Activated naive CD4-positive, alpha-beta T cell treated with anti-CD3 and anti-CD28 coated beads for 36 hours (primary cell): ENCODE measurements at regions not wholly inside any gene's neighbourhood (a gene's known extent, or its start where the extent isn't known, plus 50 kb on each side); places are given as distances from the start of the nearest gene placed in this dataset.

Experiments used
- CTCF ChIA-PET: fragments of 350-600 bp; sonication (Branson Sonifier 250); formaldehyde crosslinking; loops from one replicate; lab custom pipeline; 2021; ENCODE audit warnings: antibody characterized with exemption; lab: Charles Lee
- DNase-seq: peaks from one replicate; pipeline ENCODE4 v3.0.0-alpha.2; 2020
- H3K27ac Mint-ChIP-seq: one replicate; pipeline ENCODE4 v1.8.0; 2021; ENCODE audit warnings: mild to moderate bottlenecking, mixed read lengths
- H3K27me3 Mint-ChIP-seq: one replicate; pipeline ENCODE4 v1.8.0; 2021; ENCODE audit warnings: low read depth, mixed read lengths
- H3K36me3 Mint-ChIP-seq: one replicate; pipeline ENCODE4 v1.8.0; 2021; ENCODE audit warnings: low read depth, mixed read lengths
- H3K4me1 Mint-ChIP-seq: one replicate; pipeline ENCODE4 v1.8.0; 2021; ENCODE audit warnings: low read depth, mixed read lengths
- H3K4me3 Mint-ChIP-seq: one replicate; pipeline ENCODE4 v1.8.0; 2021; ENCODE audit warnings: mild to moderate bottlenecking, moderate library complexity, mixed read lengths
- H3K9me3 Mint-ChIP-seq: one replicate; pipeline ENCODE4 v1.8.0; 2021; ENCODE audit warnings: mixed read lengths
- intact Hi-C: fragments of 100-400 bp; cut with micrococcal nuclease; formaldehyde crosslinking; loops from one replicate; pipeline ENCODE4 v1.15.1; 2023

DNA sequence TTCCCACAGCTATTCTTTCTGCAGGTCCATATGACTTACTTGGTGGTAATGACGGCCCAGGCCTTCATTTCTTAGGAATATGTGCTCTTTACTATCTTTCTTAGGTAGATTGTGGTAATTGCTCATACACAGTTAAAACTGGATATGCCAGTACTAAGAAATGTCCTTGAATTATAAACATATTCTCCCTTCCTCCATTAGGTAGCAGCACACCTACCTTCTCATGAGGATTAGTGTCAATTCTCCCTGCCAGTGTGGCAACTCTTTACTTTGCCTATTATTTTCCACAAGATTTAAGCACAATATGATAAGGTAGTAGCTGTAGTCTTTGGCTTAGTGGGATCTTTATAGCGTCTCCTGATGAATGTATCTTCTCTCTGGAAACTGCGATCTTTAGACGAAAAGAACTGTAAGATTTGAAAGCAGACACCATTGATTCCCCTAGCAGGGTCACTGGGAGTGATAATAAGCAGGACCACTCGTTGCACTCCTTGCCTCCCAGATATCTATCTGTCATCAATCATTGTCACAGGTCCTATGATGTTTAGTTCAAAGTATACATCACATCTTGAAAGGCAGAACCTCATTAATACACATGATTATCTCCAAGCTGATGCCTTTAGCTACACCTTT, 1240.7 kb downstream of the C4orf33 start:
- H3K36me3 Mint-ChIP-seq: no peaks in the 10 kb centered on the region
- H3K27me3 Mint-ChIP-seq: no peaks in the 10 kb centered on the region
- no peak for DNase-seq
- no peak overlapping the region for H3K4me3 Mint-ChIP-seq
- no peaks in the 10 kb centered on the region for H3K4me1 Mint-ChIP-seq
- CTCF ChIA-PET: interaction anchor here (0.6 to 1.4 kb wide), 4 partner anchors 10 to 689 kb away, joined by 3 to 4 read pairs (median 3); no protein-coding TSS in a partner anchor
- no peak overlapping the region for H3K27ac Mint-ChIP-seq
- H3K9me3 Mint-ChIP-seq: no peaks in the 10 kb centered on the region
- intact Hi-C loops: no loop called here

DNA sequence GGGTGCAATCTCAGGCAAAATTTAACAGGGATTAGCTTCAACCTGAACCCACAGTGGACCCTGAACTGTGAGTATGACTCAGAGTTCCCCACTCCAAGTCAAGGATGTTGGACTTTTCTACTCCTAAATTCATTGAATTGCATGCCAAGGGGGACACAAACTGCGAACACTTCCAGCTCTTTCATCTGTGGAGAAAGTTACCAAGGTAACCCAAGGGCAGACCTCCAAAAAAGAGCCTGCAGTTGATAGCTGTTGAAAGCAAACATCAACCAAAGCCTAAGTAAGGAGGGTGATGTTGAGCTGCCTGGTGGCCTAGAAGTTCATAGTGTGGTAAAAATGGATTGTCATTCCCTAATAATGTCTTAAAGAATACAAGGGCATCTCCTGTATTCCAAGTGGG, 1242.9 kb downstream of the C4orf33 start:
- H3K9me3 Mint-ChIP-seq: no peaks in the 10 kb centered on the region
- CTCF ChIA-PET: no interaction called here
- no peaks in the 10 kb centered on the region for H3K4me1 Mint-ChIP-seq
- no peak overlapping the region for H3K27ac Mint-ChIP-seq
- H3K4me3 Mint-ChIP-seq: no peak overlapping the region
- H3K36me3 Mint-ChIP-seq: no peaks in the 10 kb centered on the region
- no peaks in the 10 kb centered on the region for H3K27me3 Mint-ChIP-seq
- intact Hi-C loops: no loop called here
- no peak for DNase-seq

DNA sequence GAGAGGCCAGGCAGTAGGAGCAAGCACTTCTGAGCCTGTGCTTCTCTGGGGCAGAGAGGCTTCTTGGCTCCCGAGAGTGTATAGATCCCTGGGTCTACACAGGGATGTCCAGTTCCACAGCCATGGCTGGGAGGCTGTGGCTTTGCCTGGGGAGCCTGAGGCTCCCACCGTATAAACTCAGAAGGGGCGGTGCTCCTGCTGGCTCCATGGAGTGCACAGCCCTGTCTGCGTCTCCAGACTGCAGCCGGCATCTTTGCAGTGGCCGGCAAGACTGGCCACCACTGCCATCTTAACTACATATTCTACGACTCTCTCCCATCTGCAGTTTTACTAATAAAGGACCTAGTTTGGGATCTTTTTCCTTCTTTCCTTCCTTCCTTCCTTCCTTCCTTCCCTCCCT, 1253.8 kb downstream of the C4orf33 start:
- Mint-ChIP-seq H3K27ac (no peak overlapping the region), H3K36me3 (no peaks in the 10 kb centered on the region), H3K27me3 (no peaks in the 10 kb centered on the region), H3K4me1 (no peaks in the 10 kb centered on the region), H3K4me3 (no peak overlapping the region), H3K9me3 (no peaks in the 10 kb centered on the region)
- no peak for DNase-seq
- CTCF ChIA-PET: interaction anchor here (0.6 kb wide), 1 partner anchor 1662 kb away, joined by 3 read pairs; no protein-coding TSS in a partner anchor
- intact Hi-C loops: no loop called here

DNA sequence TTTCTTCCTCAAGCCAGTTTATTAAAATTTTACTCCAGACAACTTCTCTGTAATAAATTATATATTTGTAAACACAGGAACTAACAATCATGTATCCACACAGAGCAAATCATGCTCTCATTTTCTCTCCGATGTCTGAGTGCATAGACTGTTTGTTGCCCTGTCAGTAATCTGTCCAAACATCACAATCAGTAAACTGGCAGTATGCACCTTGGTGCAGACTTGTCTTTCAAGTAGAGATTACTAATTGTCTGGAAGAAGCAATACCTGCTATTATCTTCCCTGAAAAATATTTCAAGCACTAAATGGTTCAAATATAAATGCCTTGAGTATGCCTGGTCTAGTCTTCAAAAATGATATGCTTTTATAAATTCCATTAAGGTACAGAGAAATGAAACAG, 1260.9 kb downstream of the C4orf33 start:
- no peak for DNase-seq
- Mint-ChIP-seq H3K4me3 (no peak overlapping the region), H3K27ac (no peak overlapping the region), H3K9me3 (no peaks in the 10 kb centered on the region), H3K27me3 (no peaks in the 10 kb centered on the region), H3K36me3 (no peaks in the 10 kb centered on the region), H3K4me1 (no peaks in the 10 kb centered on the region)
- intact Hi-C loops: no loop called here
- CTCF ChIA-PET: no interaction called here

DNA sequence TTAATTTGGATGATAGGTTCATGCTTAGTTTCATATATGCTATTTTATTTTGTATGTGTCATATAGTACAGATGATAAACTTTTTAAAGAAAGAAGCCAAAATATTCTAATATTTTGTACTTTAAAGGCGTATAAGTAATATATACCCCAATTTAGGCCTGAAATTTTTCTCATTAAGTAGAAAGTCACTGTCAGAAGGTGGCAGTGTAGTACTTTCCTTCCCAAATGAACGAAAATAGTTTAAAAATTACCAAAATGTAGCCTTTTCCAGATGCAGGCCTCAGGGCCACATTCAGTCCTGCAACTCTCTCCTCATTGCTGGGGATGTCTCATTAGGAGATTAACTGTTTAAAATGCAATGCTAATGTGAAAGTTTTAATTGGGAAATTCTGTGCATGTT, 1263.6 kb downstream of the C4orf33 start:
- DNase-seq: no peak
- H3K4me3 Mint-ChIP-seq: no peak overlapping the region
- no peaks in the 10 kb centered on the region for H3K27me3 Mint-ChIP-seq
- no peaks in the 10 kb centered on the region for H3K36me3 Mint-ChIP-seq
- CTCF ChIA-PET: no interaction called here
- no peak overlapping the region for H3K27ac Mint-ChIP-seq
- H3K4me1 Mint-ChIP-seq: no peaks in the 10 kb centered on the region
- no peaks in the 10 kb centered on the region for H3K9me3 Mint-ChIP-seq
- intact Hi-C loops: no loop called here

DNA sequence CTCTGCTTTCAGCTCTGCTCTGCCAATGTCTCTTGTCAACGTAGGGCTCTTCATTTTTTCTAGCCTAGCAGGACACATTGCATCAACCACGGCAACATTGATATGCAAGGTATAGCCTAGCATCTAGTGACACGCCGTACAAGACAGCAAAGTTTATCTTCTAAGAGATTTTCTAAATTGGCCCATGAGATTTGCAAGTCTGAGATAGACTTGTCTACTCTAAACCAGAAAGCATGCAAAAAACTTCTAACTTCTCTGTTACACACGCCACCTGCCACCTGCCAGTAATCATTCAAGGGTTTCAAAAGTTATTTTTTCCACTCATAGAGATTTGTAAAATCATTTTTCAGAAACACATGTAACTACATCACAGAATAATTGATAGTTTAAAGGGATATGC, 1265.7 kb downstream of the C4orf33 start:
- Mint-ChIP-seq H3K27ac (no peak overlapping the region), H3K9me3 (no peaks in the 10 kb centered on the region), H3K27me3 (no peaks in the 10 kb centered on the region), H3K4me1 (no peaks in the 10 kb centered on the region), H3K4me3 (no peak overlapping the region), H3K36me3 (no peaks in the 10 kb centered on the region)
- CTCF ChIA-PET: no interaction called here
- no peak for DNase-seq
- intact Hi-C loops: no loop called here

DNA sequence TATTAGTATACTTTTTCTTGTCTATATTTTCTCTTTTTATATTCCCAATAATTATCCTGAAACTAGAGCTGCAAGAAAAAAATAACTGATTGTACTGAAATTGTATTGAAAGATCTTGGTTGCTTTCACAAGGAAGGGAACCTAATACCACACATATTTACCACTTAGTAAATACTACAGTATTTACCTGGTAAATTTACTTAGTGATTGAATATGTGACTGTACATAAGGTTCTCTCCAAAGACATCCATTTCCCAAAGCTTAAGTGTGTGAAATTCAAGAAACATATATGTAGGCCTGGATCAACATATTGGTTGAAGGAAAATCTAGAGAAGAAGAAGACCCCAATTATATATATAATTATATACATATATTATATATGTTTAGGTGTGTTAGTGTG, 1272.7 kb downstream of the C4orf33 start:
- H3K4me1 Mint-ChIP-seq: no peaks in the 10 kb centered on the region
- intact Hi-C loops: no loop called here

DNA sequence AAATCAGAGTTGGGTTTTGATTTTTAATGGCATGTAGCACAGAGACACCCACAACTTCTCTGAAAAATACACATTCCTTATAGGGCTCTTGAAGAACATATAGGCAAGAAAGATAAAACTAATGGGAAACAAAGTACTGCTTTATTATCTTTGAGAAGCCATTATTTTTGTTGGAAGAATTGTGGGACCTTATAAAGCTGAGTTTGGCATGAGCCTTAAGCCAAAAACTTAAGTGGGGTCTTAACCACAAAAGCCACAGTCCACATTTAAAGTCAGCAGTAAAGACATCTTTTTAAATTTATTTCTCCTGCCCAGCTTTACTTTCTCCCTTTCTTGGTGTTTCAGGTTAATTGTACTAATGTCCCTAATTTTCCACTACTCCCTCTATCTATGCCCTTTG, 1297.3 kb downstream of the C4orf33 start:
- Mint-ChIP-seq H3K4me3 (no peak overlapping the region), H3K36me3 (no peaks in the 10 kb centered on the region), H3K4me1 (no peaks in the 10 kb centered on the region)

More for the DNA sequence above, 1272.7 kb downstream of the C4orf33 start:
- no peak for DNase-seq
- Mint-ChIP-seq H3K9me3 (peaks cover 2% of the 10 kb centered on the region), H3K4me3 (no peak overlapping the region), H3K36me3 (no peaks in the 10 kb centered on the region), H3K27me3 (no peaks in the 10 kb centered on the region), H3K27ac (no peak overlapping the region)
- CTCF ChIA-PET: no interaction called here

DNA sequence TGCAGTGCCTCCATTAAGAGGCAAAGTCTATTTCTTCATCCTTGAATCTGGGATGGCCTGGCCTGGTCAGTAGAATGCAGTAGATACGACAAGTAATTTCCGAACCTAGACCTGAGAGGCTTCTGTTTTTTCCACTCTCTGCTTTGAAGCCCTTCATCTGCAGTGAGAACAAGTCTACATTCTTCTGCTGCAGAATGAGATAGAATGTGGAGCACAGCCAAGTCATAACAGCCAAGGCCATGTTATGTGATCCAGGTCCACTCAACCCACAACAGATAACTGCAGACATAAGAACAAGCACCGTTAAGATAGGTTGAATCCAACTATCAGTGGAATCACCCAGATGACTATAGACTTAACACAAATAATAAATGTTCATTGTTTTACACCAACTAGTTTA, 1297.7 kb downstream of the C4orf33 start:
- H3K4me1 Mint-ChIP-seq: no peaks in the 10 kb centered on the region
- H3K27ac Mint-ChIP-seq: no peak overlapping the region
- intact Hi-C loops: no loop called here
- no peaks in the 10 kb centered on the region for H3K36me3 Mint-ChIP-seq
- DNase-seq: no peak
- no peak overlapping the region for H3K4me3 Mint-ChIP-seq
- H3K9me3 Mint-ChIP-seq: peaks cover 2% of the 10 kb centered on the region
- CTCF ChIA-PET: no interaction called here
- H3K27me3 Mint-ChIP-seq: no peaks in the 10 kb centered on the region

More for the DNA sequence above, 1297.3 kb downstream of the C4orf33 start:
- Mint-ChIP-seq H3K27me3 (no peaks in the 10 kb centered on the region), H3K27ac (no peak overlapping the region), H3K9me3 (peaks cover 2% of the 10 kb centered on the region)
- DNase-seq: no peak
- intact Hi-C loops: no loop called here
- CTCF ChIA-PET: no interaction called here

DNA sequence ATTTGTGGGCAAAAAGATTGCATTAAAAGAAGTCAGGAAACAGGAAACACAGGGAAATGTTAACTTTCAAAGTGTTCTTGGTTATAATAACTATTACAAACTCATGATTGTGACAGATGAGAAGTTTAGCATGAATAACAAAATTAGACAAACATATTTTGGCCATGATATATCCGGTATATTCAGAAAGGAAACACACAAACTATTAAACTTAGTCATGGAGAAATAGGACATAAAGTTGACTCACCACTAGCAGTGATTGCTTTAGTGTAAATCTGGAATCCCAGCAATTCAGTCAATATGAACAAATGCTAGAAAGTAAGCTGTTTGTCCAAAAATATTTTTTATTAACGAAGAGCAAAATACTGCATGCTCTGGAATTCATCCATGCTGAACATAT, 1299.9 kb downstream of the C4orf33 start:
- Mint-ChIP-seq H3K27me3 (no peaks in the 10 kb centered on the region), H3K4me3 (no peak overlapping the region), H3K36me3 (no peaks in the 10 kb centered on the region), H3K27ac (no peak overlapping the region), H3K9me3 (peaks cover 4% of the 10 kb centered on the region), H3K4me1 (no peaks in the 10 kb centered on the region)
- DNase-seq: no peak
- intact Hi-C loops: no loop called here
- CTCF ChIA-PET: no interaction called here

DNA sequence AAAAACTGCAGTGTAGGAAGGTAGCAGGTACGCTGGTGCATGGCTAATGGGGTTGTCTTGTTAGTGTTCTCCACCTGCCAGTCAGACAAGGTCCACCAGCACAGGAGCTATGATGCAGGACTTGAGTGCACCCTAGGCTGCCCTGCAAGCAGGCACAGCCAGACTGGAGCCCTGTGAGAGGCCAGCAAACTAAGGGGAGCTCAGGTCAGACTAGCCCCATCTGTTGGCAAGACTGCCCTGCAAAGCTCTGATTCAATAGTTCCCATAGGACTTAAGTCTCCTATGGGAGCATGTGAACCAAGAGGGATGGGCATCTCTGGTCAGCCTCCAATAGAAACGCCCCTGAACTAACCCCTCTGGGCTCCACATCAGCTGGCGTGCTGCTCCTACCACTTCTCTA, 1307.3 kb downstream of the C4orf33 start:
- CTCF ChIA-PET: no interaction called here
- no peak overlapping the region for H3K4me3 Mint-ChIP-seq
- H3K27me3 Mint-ChIP-seq: no peaks in the 10 kb centered on the region
- no peaks in the 10 kb centered on the region for H3K36me3 Mint-ChIP-seq
- no peaks in the 10 kb centered on the region for H3K4me1 Mint-ChIP-seq
- no peak for DNase-seq
- intact Hi-C loops: no loop called here
- H3K9me3 Mint-ChIP-seq: peaks cover 9% of the 10 kb centered on the region
- no peak overlapping the region for H3K27ac Mint-ChIP-seq

DNA sequence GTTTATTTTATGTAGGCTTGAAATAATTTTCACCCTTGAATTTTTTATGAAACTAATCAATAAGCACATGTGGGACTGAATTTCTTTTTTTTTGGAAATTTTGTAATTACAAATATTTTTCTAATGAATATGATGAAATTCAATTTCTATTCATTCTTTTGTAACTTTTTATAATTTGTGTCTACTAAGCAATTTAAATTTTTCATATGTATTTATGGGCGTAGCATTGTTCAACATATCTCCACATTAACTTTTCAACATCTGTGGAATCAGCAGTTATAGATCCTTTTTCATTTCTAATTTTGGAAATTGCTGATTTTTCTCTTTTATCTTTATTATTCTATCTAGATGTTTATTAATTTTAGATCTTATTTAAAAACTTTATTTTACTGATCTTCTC, 1320.3 kb downstream of the C4orf33 start:
- H3K9me3 Mint-ChIP-seq: peaks cover 10% of the 10 kb centered on the region
- H3K27ac Mint-ChIP-seq: no peak overlapping the region
- no peaks in the 10 kb centered on the region for H3K27me3 Mint-ChIP-seq
- intact Hi-C loops: no loop called here
- CTCF ChIA-PET: no interaction called here
- H3K4me3 Mint-ChIP-seq: no peak overlapping the region
- no peaks in the 10 kb centered on the region for H3K36me3 Mint-ChIP-seq
- no peaks in the 10 kb centered on the region for H3K4me1 Mint-ChIP-seq
- no peak for DNase-seq

DNA sequence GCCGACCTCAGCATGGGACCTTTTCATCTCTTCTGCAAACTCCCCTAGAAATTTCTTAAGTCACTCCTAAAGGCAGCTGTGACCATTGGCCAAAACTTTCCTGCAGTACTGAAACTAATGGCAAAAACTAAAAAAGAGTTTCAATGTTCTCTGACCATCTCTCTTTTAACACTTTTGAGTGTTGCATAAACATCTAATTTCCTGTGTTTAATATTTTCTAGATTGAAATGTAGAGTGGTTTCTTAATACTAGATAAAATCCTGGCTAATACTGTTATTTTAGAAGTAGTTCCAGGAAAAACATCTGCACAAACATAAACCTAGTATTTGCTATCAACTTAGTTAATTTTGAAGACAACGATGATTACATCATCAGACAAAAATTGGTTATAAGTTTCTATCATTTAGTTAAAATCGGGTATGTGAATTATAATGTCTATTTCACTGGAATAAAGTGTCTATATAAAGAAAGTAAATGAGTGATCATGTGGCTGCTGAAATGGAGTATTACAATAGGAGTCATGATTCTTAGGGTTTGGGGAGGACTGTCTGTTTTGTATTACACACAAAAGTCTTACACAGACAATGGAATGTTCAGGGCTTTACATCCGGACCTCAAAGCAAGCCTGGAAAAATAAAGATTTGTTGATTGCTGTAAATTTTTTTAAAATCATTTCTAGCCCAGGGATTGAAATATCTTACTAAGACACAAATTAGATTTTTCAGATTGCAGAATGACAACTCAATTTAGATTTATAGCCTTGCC, 1323.4 kb downstream of the C4orf33 start:
- H3K36me3 Mint-ChIP-seq: no peaks in the 10 kb centered on the region
- intact Hi-C loops: no loop called here
- no peak overlapping the region for H3K4me3 Mint-ChIP-seq

More for the DNA sequence above, 1323.4 kb downstream of the C4orf33 start:
- CTCF ChIA-PET: no interaction called here
- H3K27ac Mint-ChIP-seq: no peak overlapping the region
- H3K27me3 Mint-ChIP-seq: no peaks in the 10 kb centered on the region
- H3K9me3 Mint-ChIP-seq: peaks cover 3% of the 10 kb centered on the region
- no peak for DNase-seq
- H3K4me1 Mint-ChIP-seq: no peaks in the 10 kb centered on the region
